ENCODE measurements at regions not wholly inside any gene's neighbourhood (a gene's known extent, or its start where the extent isn't known, plus 50 kb on each side); places are given as distances from the start of the nearest gene placed in this dataset.
A peak's percentile ranks its signal among the peaks of the same experiment; 100 is the strongest.
"Not testable (repeated sequence)": the region's sequence is repeated elsewhere in the genome, so short reads cannot be mapped to it uniquely, and the experiment has no call there.

DNA sequence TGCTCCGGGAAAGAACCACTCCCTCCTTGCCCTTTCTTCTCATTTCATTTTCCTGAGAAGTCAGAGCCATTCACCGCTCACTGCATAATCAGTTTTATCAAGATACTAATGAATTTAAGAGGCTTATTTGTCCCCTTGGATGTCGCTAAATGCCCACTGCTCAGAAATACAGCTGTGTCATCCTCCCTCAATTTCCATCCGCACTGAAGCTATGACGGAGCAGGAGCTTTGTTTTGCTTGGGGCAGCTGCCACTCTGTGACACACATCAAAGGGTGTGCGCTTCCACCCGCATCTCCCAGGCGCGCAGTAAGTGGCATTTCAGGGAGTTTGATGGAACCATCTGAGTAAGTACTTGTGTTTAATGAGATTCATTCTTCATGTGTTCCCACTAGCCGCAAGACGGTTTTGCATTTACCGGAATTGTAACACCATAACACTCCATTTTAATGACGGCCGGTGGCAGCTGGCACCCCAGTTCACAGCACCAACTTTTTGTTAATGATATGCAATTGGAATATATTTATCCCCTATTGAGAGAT is 103.8 kb upstream of the PARD3 start:
- no peak for ATAC-seq
- no peaks in the 10 kb centered on the region for H3K4me1 Mint-ChIP-seq
- no peak overlapping the region for H3K4me3 Mint-ChIP-seq
- no peak for DNase-seq
- no peak overlapping the region for H3K27ac Mint-ChIP-seq
- peaks cover 0 to 19% of the 10 kb centered on the region in 2 donors for H3K9me3 Mint-ChIP-seq
- peaks cover 20% of the 10 kb centered on the region for H3K27me3 Mint-ChIP-seq

DNA sequence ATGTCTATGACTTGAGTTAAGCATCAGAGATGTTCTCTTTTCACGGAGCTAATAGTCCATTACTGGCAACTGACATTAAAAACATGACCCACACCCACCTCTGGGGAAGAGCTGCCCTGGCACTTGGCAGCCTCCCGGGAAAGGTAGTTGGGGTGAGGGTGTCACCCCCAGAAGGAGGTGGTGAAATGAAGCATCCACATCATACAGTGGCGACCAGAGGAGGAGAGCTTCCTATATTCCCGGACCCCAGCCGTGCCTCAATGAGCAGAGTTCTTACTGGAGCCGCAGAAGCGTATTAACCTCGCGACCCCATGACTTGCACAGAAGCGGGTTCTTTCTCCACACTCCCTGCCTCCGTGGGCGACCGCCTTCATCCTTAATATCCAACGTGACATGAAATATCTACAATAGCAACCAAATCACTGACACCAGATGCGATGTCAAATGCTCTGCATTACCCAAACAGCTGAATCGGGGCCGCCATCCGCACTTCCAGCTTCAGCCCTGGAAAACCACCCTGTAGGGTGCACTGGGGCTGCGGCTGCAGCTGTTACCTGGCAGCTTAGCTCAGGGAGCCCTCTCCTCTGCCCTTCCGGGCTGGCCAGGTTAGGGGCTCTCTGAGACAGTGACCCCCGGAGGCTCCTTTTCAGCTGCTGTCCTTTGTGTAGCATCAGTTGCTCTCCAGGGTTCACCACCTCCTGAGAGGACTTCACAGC is 103.1 kb upstream of the PARD3 start:
- DNase-seq (no peak), ATAC-seq (no peak)
- H3K4me1 Mint-ChIP-seq = no peaks in the 10 kb centered on the region
- H3K27ac Mint-ChIP-seq = no peak overlapping the region
- H3K9me3 Mint-ChIP-seq = peaks cover 0 to 13% of the 10 kb centered on the region in 2 donors
- peaks cover 20% of the 10 kb centered on the region for H3K27me3 Mint-ChIP-seq
- H3K4me3 Mint-ChIP-seq = no peak overlapping the region

GRCh38 chr10:34916314-34916713 is 101.2 kb upstream of the PARD3 start:
- DNase-seq (no peak), ATAC-seq (no peak)
- H3K27ac Mint-ChIP-seq = no peak overlapping the region
- peaks cover 20% of the 10 kb centered on the region for H3K27me3 Mint-ChIP-seq
- no peaks in the 10 kb centered on the region for H3K4me1 Mint-ChIP-seq
- no peaks in the 10 kb centered on the region for H3K9me3 Mint-ChIP-seq
- no peak overlapping the region for H3K4me3 Mint-ChIP-seq

DNA sequence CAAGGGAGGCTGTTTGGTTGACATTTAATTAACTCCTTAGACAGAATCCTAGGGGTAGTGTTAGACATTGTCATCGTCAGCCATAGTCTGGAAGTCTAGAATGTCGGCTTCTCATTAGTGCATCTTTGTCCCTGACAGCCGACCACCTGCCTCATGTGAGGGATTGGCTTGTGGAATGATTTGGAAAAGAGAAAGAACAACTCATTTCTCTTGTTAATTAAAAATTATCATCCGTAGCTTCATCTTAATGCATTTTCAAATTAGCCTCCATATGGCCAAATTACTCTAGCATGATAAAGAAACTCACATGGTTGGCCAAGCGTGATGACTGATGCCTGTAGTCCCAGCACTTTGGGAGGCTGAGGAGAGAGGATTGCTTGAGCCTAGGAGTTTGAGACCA is 97.7 kb upstream of the PARD3 start:
- ATAC-seq = no peak
- Mint-ChIP-seq H3K27me3 (no peaks in the 10 kb centered on the region), H3K27ac (no peak overlapping the region), H3K4me1 (no peaks in the 10 kb centered on the region), H3K4me3 (no peak overlapping the region), H3K9me3 (no peaks in the 10 kb centered on the region)
- DNase-seq = no peak

DNA sequence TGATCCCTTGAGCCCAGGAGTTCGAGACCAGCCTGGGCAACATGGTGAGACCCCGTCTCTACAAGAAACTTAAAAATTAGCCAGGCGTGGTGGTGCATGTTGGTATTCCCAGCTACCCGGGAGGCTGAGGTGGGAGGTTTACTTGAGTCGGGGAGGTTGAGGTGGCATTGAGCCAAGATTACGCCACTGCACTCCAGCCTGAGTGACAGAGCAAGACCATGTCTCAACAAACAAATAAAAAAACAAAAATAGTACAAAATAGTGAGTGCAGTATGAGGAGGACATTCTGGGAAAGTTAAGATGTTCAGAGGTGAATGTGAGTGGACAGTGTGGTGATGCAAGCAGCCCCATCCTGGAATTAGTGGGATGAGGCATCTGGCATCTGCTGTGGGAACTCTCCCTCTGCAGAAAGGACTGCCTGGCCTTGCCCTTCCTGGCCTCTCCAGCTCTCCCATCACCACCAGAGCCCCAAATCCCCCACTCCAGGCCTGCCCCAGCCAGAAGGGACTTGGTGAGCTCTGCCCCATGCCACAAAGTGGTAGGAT is 96.6 kb upstream of the PARD3 start:
- no peaks in the 10 kb centered on the region for H3K27me3 Mint-ChIP-seq
- H3K9me3 Mint-ChIP-seq = no peaks in the 10 kb centered on the region
- DNase-seq = no peak
- ATAC-seq = no peak
- no peak overlapping the region for H3K27ac Mint-ChIP-seq
- H3K4me1 Mint-ChIP-seq = no peaks in the 10 kb centered on the region
- H3K4me3 Mint-ChIP-seq = no peak overlapping the region

- ATAC-seq (no peak), DNase-seq (no peak)
- H3K4me3 Mint-ChIP-seq = no peak overlapping the region
- peak overlapping the region in 1 of 2 donors; percentile 82 for H3K27ac Mint-ChIP-seq
- no peaks in the 10 kb centered on the region for H3K27me3 Mint-ChIP-seq
- no peaks in the 10 kb centered on the region for H3K9me3 Mint-ChIP-seq
- no peaks in the 10 kb centered on the region for H3K4me1 Mint-ChIP-seq
Observed at GRCh38 chr10:34908481-34908880, 93.4 kb upstream of the PARD3 start.

DNA sequence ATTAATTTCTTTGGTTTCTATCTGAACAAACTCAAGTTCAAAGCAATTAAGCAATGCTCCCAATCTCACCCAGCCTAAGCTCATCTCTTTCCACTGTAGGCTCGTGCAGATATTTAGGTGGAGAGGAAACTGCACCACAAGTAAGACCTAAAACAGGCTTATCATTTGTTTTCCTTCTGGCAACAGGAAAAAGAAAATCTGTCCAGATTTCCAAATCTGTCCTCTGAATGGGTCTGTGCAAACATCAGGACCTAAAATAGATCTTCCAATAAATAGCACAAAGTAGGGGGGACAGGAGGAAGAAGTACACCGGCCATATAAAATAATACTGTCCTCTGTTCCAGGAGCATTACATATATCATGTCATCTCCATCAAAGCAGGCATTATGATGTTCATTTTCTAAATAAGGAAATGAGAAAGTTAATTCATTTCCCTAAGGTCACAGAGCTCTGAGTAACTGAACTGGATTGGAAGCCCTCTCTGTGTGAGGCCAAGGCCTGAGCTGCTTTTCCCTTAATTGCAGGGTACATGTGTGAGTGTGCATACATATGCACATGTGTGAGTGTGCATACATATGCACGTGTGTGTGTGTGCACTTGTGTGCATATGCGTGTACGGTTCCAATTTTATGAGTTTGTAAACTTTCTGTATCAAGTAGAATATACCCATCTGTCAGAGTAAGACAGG is 92.8 kb upstream of the PARD3 start:
- DNase-seq = no peak
- no peak overlapping the region for H3K27ac Mint-ChIP-seq
- H3K9me3 Mint-ChIP-seq = no peaks in the 10 kb centered on the region
- no peak for ATAC-seq
- H3K4me1 Mint-ChIP-seq = no peaks in the 10 kb centered on the region
- no peaks in the 10 kb centered on the region for H3K27me3 Mint-ChIP-seq
- H3K4me3 Mint-ChIP-seq = no peak overlapping the region

DNA sequence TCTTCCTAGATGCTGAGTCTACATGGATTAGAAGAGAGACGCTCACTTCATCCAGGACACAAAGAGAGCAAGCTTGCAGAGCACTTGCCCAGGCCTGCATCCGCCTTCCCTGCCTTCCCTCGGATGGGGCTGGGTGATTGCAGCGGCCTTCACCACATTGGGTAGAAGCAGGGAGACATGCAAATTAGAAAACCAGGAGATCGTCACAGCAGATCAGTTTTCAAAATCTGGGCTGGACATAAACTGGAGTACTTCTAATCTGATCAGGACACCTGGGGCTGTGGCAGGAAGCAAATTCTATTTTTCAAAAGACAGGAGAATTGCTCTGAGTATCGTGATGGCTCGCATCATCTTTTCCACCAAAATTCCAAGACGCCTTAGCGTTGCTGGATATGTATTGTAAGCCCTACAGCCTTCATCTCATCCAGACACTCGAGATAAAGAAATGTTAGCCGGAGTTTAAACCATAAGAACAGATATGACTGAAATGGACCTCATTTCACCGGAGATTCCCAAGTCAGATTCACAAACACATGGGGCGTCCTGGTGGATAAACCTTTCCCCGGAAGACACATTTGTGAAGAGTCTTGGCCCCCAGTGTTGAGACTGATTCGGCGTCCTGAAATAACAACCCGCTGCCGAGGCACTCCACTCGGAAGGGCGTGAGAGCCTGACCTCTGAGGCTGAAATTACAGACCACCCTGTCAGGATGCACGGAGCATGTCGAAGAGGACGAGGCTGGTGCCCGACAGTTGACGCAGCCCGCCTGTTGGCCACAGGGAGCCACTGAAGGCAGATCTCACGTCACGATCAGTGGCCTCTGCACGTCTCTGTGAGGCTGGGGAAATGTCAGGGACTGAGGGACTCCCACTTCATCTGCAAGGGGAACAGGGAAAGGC is 91.2 kb upstream of the PARD3 start:
- no peaks in the 10 kb centered on the region for H3K27me3 Mint-ChIP-seq
- no peak overlapping the region for H3K27ac Mint-ChIP-seq
- H3K4me3 Mint-ChIP-seq = no peak overlapping the region
- no peak for DNase-seq
- no peak for ATAC-seq
- H3K9me3 Mint-ChIP-seq = no peaks in the 10 kb centered on the region
- no peaks in the 10 kb centered on the region for H3K4me1 Mint-ChIP-seq

- H3K4me1 Mint-ChIP-seq = no peaks in the 10 kb centered on the region
- H3K9me3 Mint-ChIP-seq = no peaks in the 10 kb centered on the region
- DNase-seq = no peak
- no peak overlapping the region for H3K4me3 Mint-ChIP-seq
- H3K27ac Mint-ChIP-seq = no peak overlapping the region
- ATAC-seq = no peak
- H3K27me3 Mint-ChIP-seq = no peaks in the 10 kb centered on the region
Observed at GRCh38 chr10:34905200-34905927, 90.3 kb upstream of the PARD3 start.

GRCh38 chr10:34904191-34904590 is 89.1 kb upstream of the PARD3 start:
- Mint-ChIP-seq H3K27me3 (no peaks in the 10 kb centered on the region), H3K27ac (no peak overlapping the region), H3K4me3 (no peak overlapping the region), H3K4me1 (no peaks in the 10 kb centered on the region), H3K9me3 (no peaks in the 10 kb centered on the region)
- ATAC-seq = no peak
- no peak for DNase-seq

DNA sequence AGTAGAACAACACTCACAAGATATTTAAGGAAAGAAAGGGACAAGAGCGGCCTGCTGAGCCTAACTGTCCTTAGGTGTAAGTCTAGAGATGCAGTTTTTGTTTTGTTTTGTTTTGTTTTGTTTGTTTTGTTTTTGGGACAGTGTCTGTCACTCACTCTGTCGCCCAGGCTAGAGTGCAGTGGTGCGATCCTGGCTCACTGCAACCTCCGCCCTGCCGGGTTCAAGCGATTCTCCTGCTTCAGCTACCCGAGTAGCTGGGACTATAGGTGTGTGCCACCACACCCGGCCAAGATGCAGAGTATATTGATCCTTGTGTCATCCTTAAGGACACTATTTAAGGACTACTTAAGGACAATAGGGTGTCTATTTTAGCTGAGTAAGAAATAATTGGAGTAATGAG is 84.1 kb upstream of the PARD3 start:
- DNase-seq (no peak), ATAC-seq (no peak)
- Mint-ChIP-seq H3K27me3 (peaks cover 7% of the 10 kb centered on the region), H3K27ac (no peak overlapping the region), H3K4me1 (no peaks in the 10 kb centered on the region), H3K4me3 (no peak overlapping the region), H3K9me3 (no peaks in the 10 kb centered on the region)

DNA sequence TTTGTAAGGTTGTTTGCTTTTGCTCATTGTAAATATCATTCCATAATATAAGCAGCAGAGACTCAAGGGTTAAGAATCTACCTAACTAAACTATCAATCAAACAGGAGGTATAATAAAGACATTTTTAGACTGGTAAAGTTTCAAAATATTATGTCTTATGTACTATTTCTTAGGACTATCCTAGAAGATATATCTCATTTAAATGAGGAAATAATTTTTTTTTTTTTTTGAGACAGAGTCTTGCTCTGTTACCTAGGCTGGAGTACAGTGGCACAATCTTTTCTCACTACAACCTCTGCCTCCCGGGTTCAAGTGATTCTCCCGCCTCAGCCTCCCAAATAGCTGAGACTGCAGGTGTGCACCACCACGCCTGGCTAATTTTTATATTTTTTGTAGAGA is 80.9 kb upstream of the PARD3 start:
- no peak overlapping the region for H3K27ac Mint-ChIP-seq
- no peak overlapping the region for H3K4me3 Mint-ChIP-seq
- H3K27me3 Mint-ChIP-seq = peaks cover 7% of the 10 kb centered on the region
- ATAC-seq (no peak), DNase-seq (no peak)
- no peaks in the 10 kb centered on the region for H3K4me1 Mint-ChIP-seq
- H3K9me3 Mint-ChIP-seq = no peaks in the 10 kb centered on the region

DNA sequence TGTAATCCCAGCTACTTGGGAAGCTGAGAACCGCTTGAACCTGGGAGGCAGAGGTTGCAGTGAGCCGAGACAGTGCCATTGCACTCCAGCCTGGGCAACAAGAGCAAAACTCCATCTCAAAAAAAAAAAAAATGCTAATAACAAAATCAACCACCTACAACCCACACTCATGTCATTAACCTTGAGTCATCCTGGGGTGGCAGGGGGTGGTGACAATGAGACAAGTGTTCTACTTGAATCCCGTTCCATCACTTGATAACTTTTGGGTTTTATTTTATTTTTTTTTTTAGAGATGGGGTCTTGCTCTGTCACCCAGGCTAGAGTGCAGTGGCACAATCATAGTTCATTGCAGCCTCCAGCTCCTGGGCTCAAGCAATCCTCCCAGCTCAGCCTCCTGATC is 80.0 kb upstream of the PARD3 start:
- H3K27me3 Mint-ChIP-seq, DNase-seq, H3K4me1 Mint-ChIP-seq, ATAC-seq, H3K9me3 Mint-ChIP-seq, H3K27ac Mint-ChIP-seq, H3K4me3 Mint-ChIP-seq: not testable (repeated sequence)

GRCh38 chr10:34892521-34892920 is 77.4 kb upstream of the PARD3 start:
- not testable (repeated sequence) for H3K9me3 Mint-ChIP-seq, DNase-seq, H3K27me3 Mint-ChIP-seq, H3K27ac Mint-ChIP-seq, ATAC-seq, H3K4me3 Mint-ChIP-seq, H3K4me1 Mint-ChIP-seq

- H3K4me3 Mint-ChIP-seq = no peak overlapping the region
- no peak overlapping the region for H3K27ac Mint-ChIP-seq
- ATAC-seq (no peak), DNase-seq (no peak)
- no peaks in the 10 kb centered on the region for H3K27me3 Mint-ChIP-seq
- no peaks in the 10 kb centered on the region for H3K4me1 Mint-ChIP-seq
- no peaks in the 10 kb centered on the region for H3K9me3 Mint-ChIP-seq
Observed at GRCh38 chr10:34890939-34891338, 75.8 kb upstream of the PARD3 start.

All from stimulated activated naive CD8-positive, alpha-beta T cell treated with anti-CD3 and anti-CD28 coated beads, Interleukin-15, amount 100 ng/mL, for 72 hours (primary cell).